HG02588 (cell line): ENCODE measurements at regions not wholly inside any gene's neighbourhood (a gene's known extent, or its start where the extent isn't known, plus 50 kb on each side); places are given as distances from the start of the nearest gene placed in this dataset.

ENCODE experiments used
- ATAC-seq: cut with Tn5 transposase; IDR thresholded peaks from one replicate; pipeline ENCODE4 v1.9.1; 2021; ENCODE audit warnings: mild to moderate bottlenecking, moderate library complexity; ENCODE audit not compliant: unreplicated experiment

- no peak for ATAC-seq
Measured at GRCh38 chr13:89845874-89846273, 1501.6 kb upstream of the MIR17HG start.

- ATAC-seq = no peak
Measured at GRCh38 chr13:89846926-89847585, 1500.4 kb upstream of the MIR17HG start.

GRCh38 chr13:89852570-89852969 lies 1494.9 kb upstream of the MIR17HG start:
- ATAC-seq = no peak

- no peak for ATAC-seq
Measured at GRCh38 chr13:89856512-89856911, 1491.0 kb upstream of the MIR17HG start.

- no peak for ATAC-seq
Measured at GRCh38 chr13:89857502-89857901, 1490.0 kb upstream of the MIR17HG start.

GRCh38 chr13:89862011-89862690 lies 1485.3 kb upstream of the MIR17HG start:
- ATAC-seq = no peak

- ATAC-seq = no peak
Measured at GRCh38 chr13:89862691-89863036, 1484.8 kb upstream of the MIR17HG start.

GRCh38 chr13:89865164-89866064 lies 1482.1 kb upstream of the MIR17HG start:
- no peak for ATAC-seq

- ATAC-seq = no peak
Measured at GRCh38 chr13:89869312-89869711, 1478.2 kb upstream of the MIR17HG start.

- no peak for ATAC-seq
Measured at GRCh38 chr13:89878904-89879303, 1468.6 kb upstream of the MIR17HG start.

- ATAC-seq = no peak
Measured at GRCh38 chr13:89880201-89880600, 1467.3 kb upstream of the MIR17HG start.

- no peak for ATAC-seq
Measured at GRCh38 chr13:89883893-89884448, 1463.5 kb upstream of the MIR17HG start.

GRCh38 chr13:89890806-89891205 lies 1456.7 kb upstream of the MIR17HG start:
- ATAC-seq = no peak

- no peak for ATAC-seq
Measured at GRCh38 chr13:89891416-89891815, 1456.1 kb upstream of the MIR17HG start.

- ATAC-seq = peak; percentile 80
Measured at GRCh38 chr13:89897681-89898080, 1449.8 kb upstream of the MIR17HG start.

GRCh38 chr13:89899302-89900103 lies 1448.0 kb upstream of the MIR17HG start:
- no peak for ATAC-seq

- no peak for ATAC-seq
Measured at GRCh38 chr13:89900104-89900765, 1447.3 kb upstream of the MIR17HG start.

- no peak for ATAC-seq
Measured at GRCh38 chr13:89902223-89902622, 1445.3 kb upstream of the MIR17HG start.

- no peak for ATAC-seq
Measured at GRCh38 chr13:89903115-89903514, 1444.4 kb upstream of the MIR17HG start.

GRCh38 chr13:89910166-89910565 lies 1437.3 kb upstream of the MIR17HG start:
- ATAC-seq = no peak
